A673 (cell line): ENCODE measurements at regions not wholly inside any gene's neighbourhood (a gene's known extent, or its start where the extent isn't known, plus 50 kb on each side); places are given as distances from the start of the nearest gene placed in this dataset.

ENCODE experiments used
- CTCF ChIP-seq: fragments of 300-800, 200-600 bp; sonication (generic); conservative IDR thresholded peaks from 2 replicates; pipeline ENCODE4 v1.5.1; 2017; ENCODE audit warnings: low read depth, mild to moderate bottlenecking, antibody characterized with exemption, low read length, moderate library complexity, mixed read lengths
- EZH2 ChIP-seq: fragments of 200-600 bp; sonication (generic); IDR thresholded peaks from 2 replicates; pipeline ENCODE4 v1.6.1; 2017; ENCODE audit warnings: borderline replicate concordance, low read depth, mild to moderate bottlenecking, mixed read lengths, antibody characterized with exemption, low read length; ENCODE audit not compliant: poor library complexity, severe bottlenecking

- TF ChIP-seq CTCF, result no peak
- TF ChIP-seq EZH2, result no peak
Measured at GRCh38 chr12:111288771-111289170, 80.1 kb downstream of the PHETA1 start.
